Neuronal stem cell (in vitro differentiated cells): ENCODE measurements at regions not wholly inside any gene's neighbourhood (a gene's known extent, or its start where the extent isn't known, plus 50 kb on each side); places are given as distances from the start of the nearest gene placed in this dataset.
A peak's percentile ranks its signal among the peaks of the same experiment; 100 is the strongest.

Source experiments
- DNase-seq: peaks from one replicate; pipeline ENCODE4 v3.0.0-alpha.2; 2013; ENCODE audit warnings: low spot score
- H2AFZ ChIP-seq: one replicate; pipeline ENCODE4 v1.6.1; 2013; ENCODE audit warnings: mild to moderate bottlenecking, low read length, inconsistent platforms
- H2AK5ac ChIP-seq: 2 replicates; pipeline ENCODE4 v1.6.1; 2013; ENCODE audit warnings: low read depth, mild to moderate bottlenecking, inconsistent platforms, low read length, moderate library complexity, mixed read lengths
- H2BK120ac ChIP-seq: 2 replicates; pipeline ENCODE4 v1.6.1; 2013; ENCODE audit warnings: low read depth, mild to moderate bottlenecking, inconsistent platforms, low read length, moderate library complexity, mixed read lengths
- H2BK12ac ChIP-seq: one replicate; pipeline ENCODE4 v1.6.1; 2013; ENCODE audit warnings: low read length, inconsistent platforms
- H2BK15ac ChIP-seq: 2 replicates; pipeline ENCODE4 v1.6.1; 2013; ENCODE audit warnings: mild to moderate bottlenecking, low read length, inconsistent platforms, mixed read lengths
- H2BK5ac ChIP-seq: one replicate; pipeline ENCODE4 v1.6.1; 2013; ENCODE audit warnings: inconsistent platforms, mild to moderate bottlenecking, low read length, moderate library complexity
- H3K14ac ChIP-seq: one replicate; pipeline ENCODE4 v1.6.1; 2013; ENCODE audit warnings: low read length, inconsistent platforms
- H3K18ac ChIP-seq: 2 replicates; pipeline ENCODE4 v1.6.1; 2013; ENCODE audit warnings: low read length, inconsistent platforms
- H3K23ac ChIP-seq: 2 replicates; pipeline ENCODE4 v1.6.1; 2013; ENCODE audit warnings: low read depth, mild to moderate bottlenecking, mixed read lengths, low read length, inconsistent platforms; ENCODE audit not compliant: poor library complexity
- H3K27ac ChIP-seq: replicated peaks from 3 replicates; pipeline ENCODE4 v1.5.1; 2013; ENCODE audit warnings: low read length, inconsistent platforms
- H3K27me3 ChIP-seq, 3 experiments: 2 replicates each; pipeline ENCODE4 v1.6.1; 2013; ENCODE audit warnings: low read length in 3 of 3, mild to moderate bottlenecking in 2 of 3, inconsistent platforms in 1 of 3, low read depth in 1 of 3, mixed read lengths in 1 of 3, moderate library complexity in 1 of 3; ENCODE audit not compliant: control insufficient read depth in 3 of 3, insufficient read depth in 3 of 3
- H3K36me3 ChIP-seq, 2 donors: replicated peaks in 1 of 2; 2 replicates each; pipeline ENCODE4 v1.6.1; 2013; ENCODE audit warnings: low read length in 2 of 2; ENCODE audit not compliant: control insufficient read depth in 2 of 2, insufficient read depth in 2 of 2
- H3K4ac ChIP-seq: 2 replicates; pipeline ENCODE4 v1.6.1; 2013; ENCODE audit warnings: inconsistent platforms, mild to moderate bottlenecking, low read length, moderate library complexity
- H3K4me1 ChIP-seq, 2 donors: 1 replicate in 1 of 2; 2 replicates in 1 of 2; pipeline ENCODE4 v1.6.1; 2013; ENCODE audit warnings: low read length in 2 of 2, low read depth in 1 of 2; ENCODE audit not compliant: control insufficient read depth in 2 of 2, insufficient read depth in 1 of 2
- H3K4me2 ChIP-seq: one replicate; pipeline ENCODE4 v1.6.1; 2013; ENCODE audit warnings: mild to moderate bottlenecking, low read length, inconsistent platforms; ENCODE audit not compliant: insufficient read depth, poor library complexity, severe bottlenecking
- H3K4me3 ChIP-seq, 2 donors: 2 replicates each; pipeline ENCODE4 v1.5.1; 2013; ENCODE audit warnings: low read length in 2 of 2, mild to moderate bottlenecking in 2 of 2, inconsistent platforms in 1 of 2, moderate library complexity in 1 of 2
- H3K79me1 ChIP-seq: one replicate; pipeline ENCODE4 v1.6.1; 2013; ENCODE audit warnings: low read depth, mild to moderate bottlenecking, inconsistent platforms, low read length, moderate library complexity
- H3K9ac ChIP-seq: one replicate; pipeline ENCODE4 v1.6.1; 2013; ENCODE audit warnings: mild to moderate bottlenecking, low read depth, low read length, inconsistent platforms; ENCODE audit not compliant: poor library complexity
- H3K9me3 ChIP-seq, 2 donors: replicated peaks in 1 of 2; 2 replicates each; pipeline versions ENCODE3 to v1.6.1; 2013; ENCODE audit warnings: low read length in 2 of 2, mild to moderate bottlenecking in 2 of 2, inconsistent platforms in 1 of 2, low read depth in 1 of 2, mixed read lengths in 1 of 2, moderate library complexity in 1 of 2; ENCODE audit not compliant: control insufficient read depth in 2 of 2, insufficient read depth in 1 of 2
- H4K8ac ChIP-seq: one replicate; pipeline ENCODE4 v1.6.1; 2013; ENCODE audit warnings: low read depth, mild to moderate bottlenecking, inconsistent platforms, low read length, moderate library complexity
- H4K91ac ChIP-seq: one replicate; pipeline ENCODE4 v1.6.1; 2013; ENCODE audit warnings: low read length, low read depth, mild to moderate bottlenecking, inconsistent platforms; ENCODE audit not compliant: poor library complexity
- WGBS, 2 donors: extraction: QIAGEN DNeasy Blood & Tissue Kit; methylation state at CpG; one replicate each; pipeline ENCODE4 v1.1.7; 2013; ENCODE audit warnings: missing lambda C conversion rate in 2 of 2, mixed read lengths in 1 of 2; ENCODE audit not compliant: insufficient read length in 2 of 2, insufficient replicate concordance in 1 of 2; ENCODE audit errors: extremely low coverage in 2 of 2; 5-methylcytosine and 5-hydroxymethylcytosine counted together

DNA sequence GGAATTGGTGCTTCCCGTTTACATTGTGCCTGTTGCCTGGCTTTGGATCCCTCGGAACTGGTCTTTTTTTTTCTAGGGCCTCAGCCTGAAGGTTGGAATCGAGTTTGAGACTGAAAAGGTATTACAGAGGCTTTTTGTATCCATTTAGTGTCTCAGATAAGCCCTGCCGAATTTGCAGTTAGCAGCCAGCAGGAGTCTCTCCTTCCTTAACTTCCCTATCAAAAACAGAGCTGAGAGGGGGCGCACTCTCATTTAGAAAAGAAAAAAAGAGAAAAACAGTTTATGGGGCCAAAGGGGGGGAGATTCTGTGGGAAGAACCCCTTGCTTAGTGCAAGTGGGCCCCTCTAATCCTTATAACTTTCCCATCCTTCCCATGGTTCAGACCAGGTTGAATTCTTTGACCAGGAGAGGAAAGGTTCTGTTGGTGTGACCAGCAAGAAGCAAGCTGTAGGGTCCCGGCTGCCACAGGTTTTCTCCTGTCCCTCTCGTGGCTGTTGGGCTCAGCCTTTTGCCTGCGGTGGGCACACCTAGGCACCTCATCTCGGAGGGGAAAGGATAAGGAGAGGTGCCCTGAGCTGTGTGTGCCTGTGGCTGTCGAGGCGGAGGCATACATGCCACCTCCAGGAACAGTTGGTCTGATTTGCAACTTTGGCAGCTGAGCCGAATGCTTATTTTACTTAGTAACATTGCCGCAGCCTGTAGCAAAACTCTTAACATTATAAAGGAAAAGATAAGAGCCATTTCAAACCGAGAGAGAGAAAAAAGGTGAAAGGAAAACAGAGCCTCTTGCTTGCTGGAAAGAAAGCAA lies 565.0 kb upstream of the CNTN5 start:
- Histone ChIP-seq H4K91ac (no peak overlapping the region), H3K27ac (no peak overlapping the region), H3K4me2 (no peak overlapping the region), H2AK5ac (no peak overlapping the region), H3K9me3 (no peaks in the 10 kb centered on the region), H3K4ac (no peak overlapping the region), H3K18ac (peak overlapping the region; percentile 90), H3K9ac (no peak overlapping the region), H2BK12ac (no peak overlapping the region), H3K4me1 (no peaks in the 10 kb centered on the region), H3K36me3 (no peaks in the 10 kb centered on the region), H3K4me3 (no peak overlapping the region), H3K23ac (no peak overlapping the region), H3K79me1 (no peaks in the 10 kb centered on the region), H2BK15ac (no peak overlapping the region), H4K8ac (no peak overlapping the region), H3K14ac (no peak overlapping the region), H2BK120ac (no peak overlapping the region), H2AFZ (no peak overlapping the region), H2BK5ac (no peak overlapping the region), H3K27me3 (no peaks in the 10 kb centered on the region)
- WGBS, 2 donors, result no CpG with 5 or more reads among the region's 14 CpGs
- DNase-seq, result no peak

DNA sequence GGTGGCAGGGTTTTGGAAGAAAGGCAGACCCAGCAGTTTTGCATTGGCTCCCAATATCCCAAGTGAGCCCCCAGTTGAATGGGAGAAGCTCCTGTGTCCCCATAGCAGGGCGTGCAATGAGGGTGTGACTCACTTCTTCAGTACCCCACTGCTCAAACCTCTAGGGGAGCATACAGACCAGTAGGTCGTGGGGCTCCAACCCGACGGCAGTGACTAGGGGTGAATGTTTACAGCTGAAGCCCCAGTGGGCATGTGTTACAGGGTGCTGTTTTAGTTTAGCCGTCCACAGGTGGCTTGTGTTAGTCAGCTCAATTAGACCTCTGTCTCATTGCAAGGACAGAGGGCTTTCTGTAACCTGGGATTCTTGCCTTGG lies 564.5 kb upstream of the CNTN5 start:
- no peak overlapping the region for H4K91ac ChIP-seq
- no peak overlapping the region for H2AFZ ChIP-seq
- H2BK5ac ChIP-seq, result no peak overlapping the region
- no peak overlapping the region for H2AK5ac ChIP-seq
- no peak overlapping the region for H4K8ac ChIP-seq
- WGBS, 2 donors, result no CpG with 5 or more reads among the region's 5 CpGs
- no peak overlapping the region for H2BK12ac ChIP-seq
- H3K9me3 ChIP-seq, result no peaks in the 10 kb centered on the region
- no peak overlapping the region for H3K27ac ChIP-seq
- DNase-seq, result no peak
- no peak overlapping the region for H2BK120ac ChIP-seq
- H3K4ac ChIP-seq, result no peak overlapping the region
- no peak overlapping the region for H3K23ac ChIP-seq
- no peaks in the 10 kb centered on the region for H3K4me1 ChIP-seq
- H3K14ac ChIP-seq, result no peak overlapping the region
- H3K18ac ChIP-seq, result no peak overlapping the region
- no peaks in the 10 kb centered on the region for H3K79me1 ChIP-seq
- H2BK15ac ChIP-seq, result no peak overlapping the region
- no peaks in the 10 kb centered on the region for H3K27me3 ChIP-seq
- no peak overlapping the region for H3K4me2 ChIP-seq
- H3K36me3 ChIP-seq, result no peaks in the 10 kb centered on the region
- no peak overlapping the region for H3K9ac ChIP-seq
- no peak overlapping the region for H3K4me3 ChIP-seq

DNA sequence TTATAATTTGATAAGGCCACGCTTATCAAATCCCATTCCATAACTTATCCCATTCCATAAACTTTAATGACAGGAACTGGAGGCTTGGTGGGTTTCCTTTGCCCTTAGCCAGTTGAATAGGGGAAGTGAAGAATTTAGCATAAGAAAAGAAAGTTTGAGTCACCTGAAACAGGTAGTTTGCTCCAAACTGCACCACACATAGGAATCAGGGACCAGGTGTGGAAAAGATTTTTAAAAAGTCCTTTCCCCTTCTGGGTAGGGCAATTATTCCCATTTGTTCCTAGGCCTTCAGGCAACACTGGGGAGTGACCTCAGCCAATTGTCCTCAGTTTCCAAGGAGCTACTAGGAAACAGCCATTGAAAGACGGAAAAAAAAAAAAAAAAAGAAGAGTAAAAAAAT lies 525.7 kb upstream of the CNTN5 start:
- no peak overlapping the region for H4K91ac ChIP-seq
- WGBS, 2 donors, result no CpG with 5 or more reads among the region's 2 CpGs
- H3K36me3 ChIP-seq, result no peaks in the 10 kb centered on the region
- H3K14ac ChIP-seq, result no peak overlapping the region
- H2AFZ ChIP-seq, result no peak overlapping the region
- H2AK5ac ChIP-seq, result no peak overlapping the region
- no peak overlapping the region for H3K4ac ChIP-seq
- H3K4me1 ChIP-seq, result no peaks in the 10 kb centered on the region
- no peak for DNase-seq
- no peaks in the 10 kb centered on the region for H3K27me3 ChIP-seq
- H3K9me3 ChIP-seq, result no peaks in the 10 kb centered on the region
- no peak overlapping the region for H4K8ac ChIP-seq
- no peak overlapping the region for H3K18ac ChIP-seq
- no peak overlapping the region for H3K23ac ChIP-seq
- no peak overlapping the region for H3K4me2 ChIP-seq
- H2BK12ac ChIP-seq, result no peak overlapping the region
- no peak overlapping the region for H3K27ac ChIP-seq
- no peak overlapping the region for H3K9ac ChIP-seq
- H2BK120ac ChIP-seq, result no peak overlapping the region
- H3K79me1 ChIP-seq, result no peaks in the 10 kb centered on the region
- no peak overlapping the region for H2BK5ac ChIP-seq
- H3K4me3 ChIP-seq, result no peak overlapping the region
- H2BK15ac ChIP-seq, result no peak overlapping the region

DNA sequence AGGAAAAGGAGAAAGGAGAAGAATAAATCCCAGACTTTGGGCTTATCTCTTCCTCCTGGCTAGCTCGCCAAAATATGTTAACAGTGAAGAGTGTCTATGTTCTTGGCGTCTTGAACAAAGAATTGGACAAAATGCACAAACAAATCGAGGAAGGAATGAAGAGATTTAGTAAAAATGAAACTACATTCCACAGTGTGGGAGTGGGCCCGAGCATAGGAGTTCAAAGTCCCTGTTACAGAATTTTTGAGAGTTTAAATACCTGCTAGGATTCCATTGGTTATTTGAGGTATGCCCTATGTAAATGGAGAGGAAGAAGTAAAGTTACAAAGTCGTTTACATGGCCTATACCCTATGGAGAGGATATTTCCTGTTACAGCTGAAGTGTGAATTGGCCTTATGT lies 525.1 kb upstream of the CNTN5 start:
- no peak overlapping the region for H2AFZ ChIP-seq
- no peak overlapping the region for H4K91ac ChIP-seq
- no peak for DNase-seq
- no peak overlapping the region for H3K4me2 ChIP-seq
- H2AK5ac ChIP-seq, result no peak overlapping the region
- H4K8ac ChIP-seq, result no peak overlapping the region
- H3K4me1 ChIP-seq, result no peaks in the 10 kb centered on the region
- H3K27me3 ChIP-seq, result no peaks in the 10 kb centered on the region
- no peak overlapping the region for H3K27ac ChIP-seq
- H2BK5ac ChIP-seq, result no peak overlapping the region
- no CpG with 5 or more reads among the region's 5 CpGs for WGBS, 2 donors
- H3K9me3 ChIP-seq, result no peaks in the 10 kb centered on the region
- no peak overlapping the region for H2BK15ac ChIP-seq
- H3K4ac ChIP-seq, result no peak overlapping the region
- no peak overlapping the region for H3K9ac ChIP-seq
- no peak overlapping the region for H3K14ac ChIP-seq
- no peak overlapping the region for H3K4me3 ChIP-seq
- H3K79me1 ChIP-seq, result no peaks in the 10 kb centered on the region
- no peak overlapping the region for H3K23ac ChIP-seq
- H2BK12ac ChIP-seq, result no peak overlapping the region
- no peak overlapping the region for H3K18ac ChIP-seq
- H2BK120ac ChIP-seq, result no peak overlapping the region
- no peaks in the 10 kb centered on the region for H3K36me3 ChIP-seq
